ENCODE measurements at regions not wholly inside any gene's neighbourhood (a gene's known extent, or its start where the extent isn't known, plus 50 kb on each side); places are given as distances from the start of the nearest gene placed in this dataset.

- no peak for DNase-seq (ENCODE audit: low read depth in 3 of 3)
Observed at GRCh38 chr16:85376292-85377095, 236.6 kb upstream of the GSE1 start.

- no peak for DNase-seq (ENCODE audit: low read depth in 3 of 3)
Observed at GRCh38 chr16:85377388-85378144, 235.6 kb upstream of the GSE1 start.

GRCh38 chr16:85378145-85379040 is 234.7 kb upstream of the GSE1 start:
- DNase-seq (ENCODE audit: low read depth in 3 of 3), result no peak

GRCh38 chr16:85379041-85380001 is 233.8 kb upstream of the GSE1 start:
- DNase-seq (ENCODE audit: low read depth in 3 of 3), result no peak

GRCh38 chr16:85380002-85380395 is 233.1 kb upstream of the GSE1 start:
- no peak for DNase-seq (ENCODE audit: low read depth in 3 of 3)

GRCh38 chr16:85380905-85381737 is 232.0 kb upstream of the GSE1 start:
- DNase-seq (ENCODE audit: low read depth in 3 of 3), result no peak

- no peak for DNase-seq (ENCODE audit: low read depth in 3 of 3)
Observed at GRCh38 chr16:85381738-85382592, 231.2 kb upstream of the GSE1 start.

GRCh38 chr16:85382717-85383118 is 230.4 kb upstream of the GSE1 start:
- no peak for DNase-seq (ENCODE audit: low read depth in 3 of 3)

- no peak for DNase-seq (ENCODE audit: low read depth in 3 of 3)
Observed at GRCh38 chr16:85383836-85384832, 229.0 kb upstream of the GSE1 start.

- no peak for DNase-seq (ENCODE audit: low read depth in 3 of 3)
Observed at GRCh38 chr16:85384833-85385462, 228.2 kb upstream of the GSE1 start.

- DNase-seq (ENCODE audit: low read depth in 3 of 3), result no peak
Observed at GRCh38 chr16:85385463-85386331, 227.4 kb upstream of the GSE1 start.

- no peak for DNase-seq (ENCODE audit: low read depth in 3 of 3)
Observed at GRCh38 chr16:85386467-85387170, 226.5 kb upstream of the GSE1 start.

GRCh38 chr16:85387171-85387507 is 226.0 kb upstream of the GSE1 start:
- DNase-seq (ENCODE audit: low read depth in 3 of 3), result no peak

- DNase-seq (ENCODE audit: low read depth in 3 of 3), result no peak
Observed at GRCh38 chr16:85387731-85388295, 225.3 kb upstream of the GSE1 start.

GRCh38 chr16:85389679-85390470 is 223.2 kb upstream of the GSE1 start:
- DNase-seq (ENCODE audit: low read depth in 3 of 3), result no peak

Data from stimulated activated CD4-positive, alpha-beta T cell treated with anti-CD3 and anti-CD28 coated beads, TNF-alpha, amount 100 ng/mL, for 4 hours (primary cell).